ENCODE measurements at regions not wholly inside any gene's neighbourhood (a gene's known extent, or its start where the extent isn't known, plus 50 kb on each side); places are given as distances from the start of the nearest gene placed in this dataset.

- no peak for TF ChIP-seq POLR2A (IDR thresholded peaks at IDR 0.05)
- no peak for TF ChIP-seq CTCF (IDR thresholded peaks at IDR 0.05)
These were observed 400.5 kb upstream of the SLC10A2 start for GRCh38 chr13:103466761-103467160.
